Ramos (cell line): ENCODE measurements at regions not wholly inside any gene's neighbourhood (a gene's known extent, or its start where the extent isn't known, plus 50 kb on each side); places are given as distances from the start of the nearest gene placed in this dataset.

ENCODE experiments used
- in situ Hi-C: fragments of 300-500 bp; cut with MboI; formaldehyde crosslinking; loops from one replicate; pipeline ENCODE4 v1.14.3; 2022; ENCODE audit warnings: low sequenced_read_pairs; ENCODE audit not compliant: unreplicated experiment

GRCh38 chr5:167793700-167794099 lies 497.7 kb upstream of the WWC1 start:
- in situ Hi-C loops, result no loop called here

GRCh38 chr5:167794121-167794520 lies 497.3 kb upstream of the WWC1 start:
- in situ Hi-C loops, result no loop called here

GRCh38 chr5:167796672-167797071 lies 494.8 kb upstream of the WWC1 start:
- in situ Hi-C loops, result no loop called here

- in situ Hi-C loops, result no loop called here
Observed at GRCh38 chr5:167797933-167798332, 493.5 kb upstream of the WWC1 start.

GRCh38 chr5:167798448-167798847 lies 493.0 kb upstream of the WWC1 start:
- in situ Hi-C loops, result no loop called here

- in situ Hi-C loops, result no loop called here
Observed at GRCh38 chr5:167800427-167800826, 491.0 kb upstream of the WWC1 start.

GRCh38 chr5:167801999-167802398 lies 489.4 kb upstream of the WWC1 start:
- in situ Hi-C loops, result no loop called here

- in situ Hi-C loops, result no loop called here
Observed at GRCh38 chr5:167802755-167803431, 488.6 kb upstream of the WWC1 start.

- in situ Hi-C loops, result no loop called here
Observed at GRCh38 chr5:167804512-167805220, 486.8 kb upstream of the WWC1 start.

- in situ Hi-C loops, result no loop called here
Observed at GRCh38 chr5:167810573-167810972, 480.9 kb upstream of the WWC1 start.

- in situ Hi-C loops, result no loop called here
Observed at GRCh38 chr5:167812871-167813270, 478.6 kb upstream of the WWC1 start.

- in situ Hi-C loops, result no loop called here
Observed at GRCh38 chr5:167813389-167813788, 478.1 kb upstream of the WWC1 start.

- in situ Hi-C loops, result no loop called here
Observed at GRCh38 chr5:167814040-167814439, 477.4 kb upstream of the WWC1 start.

- in situ Hi-C loops, result no loop called here
Observed at GRCh38 chr5:167814828-167815227, 476.6 kb upstream of the WWC1 start.

- in situ Hi-C loops, result no loop called here
Observed at GRCh38 chr5:167816354-167816753, 475.1 kb upstream of the WWC1 start.

GRCh38 chr5:167816864-167817263 lies 474.6 kb upstream of the WWC1 start:
- in situ Hi-C loops, result no loop called here

- in situ Hi-C loops, result no loop called here
Observed at GRCh38 chr5:167819406-167819805, 472.0 kb upstream of the WWC1 start.

GRCh38 chr5:167820101-167820990 lies 471.1 kb upstream of the WWC1 start:
- in situ Hi-C loops, result no loop called here

- in situ Hi-C loops, result no loop called here
Observed at GRCh38 chr5:167821151-167821550, 470.3 kb upstream of the WWC1 start.

- in situ Hi-C loops, result no loop called here
Observed at GRCh38 chr5:167821669-167822068, 469.8 kb upstream of the WWC1 start.

GRCh38 chr5:167822241-167822640 lies 469.2 kb upstream of the WWC1 start:
- in situ Hi-C loops, result no loop called here
